HG02938 (cell line): ENCODE measurements at regions not wholly inside any gene's neighbourhood (a gene's known extent, or its start where the extent isn't known, plus 50 kb on each side); places are given as distances from the start of the nearest gene placed in this dataset.

Source experiments
- ATAC-seq: cut with Tn5 transposase; IDR thresholded peaks from one replicate; pipeline ENCODE4 v1.9.1; 2021; ENCODE audit warnings: mild to moderate bottlenecking, moderate library complexity; ENCODE audit not compliant: unreplicated experiment

DNA sequence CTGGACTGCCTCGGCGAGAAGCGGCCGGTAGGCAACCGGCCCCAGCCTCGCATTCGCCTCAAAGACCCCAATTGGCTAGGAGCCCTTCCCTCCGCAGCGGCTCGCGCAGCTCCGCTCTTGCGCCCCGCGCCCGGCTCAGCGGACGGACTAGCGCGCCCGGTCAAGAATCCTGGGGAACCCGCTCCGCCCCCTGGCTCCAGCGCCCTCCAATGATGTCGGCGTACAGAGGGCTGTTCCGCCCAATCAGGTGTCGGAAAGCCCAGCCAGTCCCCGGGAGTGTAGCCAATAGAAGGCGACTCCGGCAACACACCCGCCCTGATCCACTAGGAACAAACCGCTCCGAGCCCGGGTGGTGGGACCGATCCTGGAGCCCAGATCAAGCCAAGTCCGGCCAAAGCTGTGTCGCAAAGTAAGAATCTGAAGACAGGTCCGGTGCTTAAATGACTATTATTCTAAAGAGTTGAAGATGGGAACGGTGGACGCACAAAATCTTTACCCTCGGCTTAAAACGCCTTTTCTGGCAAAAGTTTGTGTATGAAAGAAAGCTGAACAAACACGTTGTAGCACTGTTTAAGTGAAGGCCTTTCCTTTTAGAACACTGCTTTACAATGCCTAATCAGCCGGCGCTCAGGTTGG is 132.2 kb downstream of the OGFRL1 start:
- ATAC-seq = peak; percentile 99

DNA sequence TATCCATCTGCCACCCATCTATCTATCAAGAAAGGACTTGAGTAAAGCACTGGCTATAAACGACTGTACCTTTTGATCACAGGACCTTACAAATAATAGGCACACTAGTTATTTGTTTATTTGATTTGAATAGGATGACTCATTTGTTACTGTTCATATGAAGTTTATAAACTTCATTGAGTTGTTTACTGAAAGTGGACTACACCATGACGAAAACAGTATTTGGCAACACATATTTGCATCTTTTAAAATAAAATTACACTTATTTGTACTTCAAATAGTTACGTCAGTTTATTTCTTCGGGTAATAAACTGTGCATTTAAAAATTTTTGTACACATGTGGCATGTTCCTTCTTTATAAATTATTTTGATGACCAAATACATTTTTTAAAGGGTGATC is 133.0 kb downstream of the OGFRL1 start:
- ATAC-seq = no peak

DNA sequence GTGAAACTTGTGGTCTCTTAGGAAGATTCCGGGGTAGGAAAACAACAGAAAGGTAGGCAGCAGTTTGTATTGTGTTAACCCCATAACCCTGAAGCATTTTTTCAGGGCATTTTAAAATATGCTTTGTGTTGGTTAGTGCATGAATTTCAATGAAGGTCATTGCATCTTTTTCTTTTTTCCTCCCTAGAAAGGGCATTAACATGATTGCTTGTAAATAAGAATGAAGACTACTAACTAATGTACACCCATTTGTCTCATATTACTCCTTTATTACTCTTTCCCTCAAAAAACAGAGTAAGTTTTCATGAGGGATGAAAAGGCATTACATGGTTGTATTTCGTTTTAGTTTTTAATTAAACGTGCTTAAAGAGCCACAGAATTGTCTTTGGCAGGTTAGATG is 141.4 kb downstream of the OGFRL1 start:
- no peak for ATAC-seq

DNA sequence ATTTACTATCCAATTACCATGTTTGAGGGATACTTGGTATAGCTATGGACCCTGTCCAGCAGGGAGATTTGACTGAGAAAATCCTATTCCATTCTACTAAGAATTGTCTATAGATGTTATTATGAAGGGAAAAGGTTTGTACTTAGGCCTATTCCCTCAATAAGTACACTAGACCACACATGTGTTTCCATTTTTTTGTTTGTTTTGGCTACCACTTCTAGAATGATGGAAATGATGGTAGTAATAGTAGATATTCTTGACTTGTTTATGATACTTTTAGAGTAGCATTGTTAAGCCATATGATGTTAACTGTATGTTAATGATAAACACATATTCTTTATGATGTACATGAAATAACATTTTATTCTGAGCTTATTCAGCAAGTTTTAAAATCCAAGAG is 144.8 kb downstream of the OGFRL1 start:
- ATAC-seq = no peak

DNA sequence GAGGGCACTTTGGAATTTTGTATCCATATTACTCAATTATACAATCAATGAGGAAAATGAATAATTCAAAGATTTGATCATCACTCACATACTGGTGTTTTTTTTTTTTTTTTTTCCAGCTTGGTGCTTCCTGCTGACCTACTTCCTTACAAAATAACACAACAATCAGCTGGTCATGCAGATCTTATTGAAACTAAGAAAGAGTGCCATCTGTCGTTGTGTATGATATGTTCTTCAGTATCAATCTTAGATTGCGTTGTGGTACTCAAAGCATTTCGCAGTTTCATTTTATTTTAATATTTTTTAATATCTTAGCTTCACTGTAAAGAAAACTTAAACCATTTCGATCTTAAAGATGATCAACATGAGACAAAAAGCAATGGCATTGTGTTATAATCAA is 155.6 kb downstream of the OGFRL1 start:
- ATAC-seq = no peak

DNA sequence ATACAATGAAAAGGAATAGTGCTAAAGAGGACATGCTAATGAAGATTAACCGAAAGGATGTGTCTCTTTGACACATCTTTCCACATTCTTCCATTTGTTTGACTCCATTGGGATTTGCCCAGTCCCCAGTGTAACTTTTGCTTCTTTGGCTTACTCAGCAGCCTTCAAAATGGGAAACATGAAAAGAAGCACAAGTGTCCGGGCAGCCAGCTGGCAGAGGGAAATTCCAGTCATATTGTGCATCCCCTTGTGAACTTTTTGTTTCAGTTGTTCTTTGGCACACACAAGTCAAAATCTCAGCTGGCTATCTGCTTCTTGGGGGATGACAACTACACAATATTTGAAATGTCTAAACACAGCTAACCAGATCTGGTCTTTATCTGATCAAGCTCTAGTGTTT is 157.4 kb downstream of the OGFRL1 start:
- ATAC-seq = no peak

DNA sequence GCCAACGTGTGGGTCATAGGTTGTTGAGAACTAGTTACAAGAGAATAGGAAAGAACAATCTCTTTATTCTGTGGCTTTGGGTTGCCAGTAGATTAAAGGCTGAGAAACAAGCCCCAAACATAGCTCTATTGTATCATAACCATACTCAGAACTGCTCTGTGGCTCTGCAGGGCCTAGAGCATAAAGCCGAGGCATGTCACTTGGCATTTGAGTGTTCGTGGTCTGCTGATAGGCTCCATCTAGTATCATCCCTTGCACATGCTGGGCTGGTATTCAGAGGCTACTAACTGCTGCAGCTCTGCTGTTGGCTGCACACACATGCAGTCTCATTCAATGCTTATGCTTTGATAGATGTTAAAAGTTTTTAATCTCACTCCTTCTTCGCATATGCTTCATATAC is 157.9 kb downstream of the OGFRL1 start:
- no peak for ATAC-seq

DNA sequence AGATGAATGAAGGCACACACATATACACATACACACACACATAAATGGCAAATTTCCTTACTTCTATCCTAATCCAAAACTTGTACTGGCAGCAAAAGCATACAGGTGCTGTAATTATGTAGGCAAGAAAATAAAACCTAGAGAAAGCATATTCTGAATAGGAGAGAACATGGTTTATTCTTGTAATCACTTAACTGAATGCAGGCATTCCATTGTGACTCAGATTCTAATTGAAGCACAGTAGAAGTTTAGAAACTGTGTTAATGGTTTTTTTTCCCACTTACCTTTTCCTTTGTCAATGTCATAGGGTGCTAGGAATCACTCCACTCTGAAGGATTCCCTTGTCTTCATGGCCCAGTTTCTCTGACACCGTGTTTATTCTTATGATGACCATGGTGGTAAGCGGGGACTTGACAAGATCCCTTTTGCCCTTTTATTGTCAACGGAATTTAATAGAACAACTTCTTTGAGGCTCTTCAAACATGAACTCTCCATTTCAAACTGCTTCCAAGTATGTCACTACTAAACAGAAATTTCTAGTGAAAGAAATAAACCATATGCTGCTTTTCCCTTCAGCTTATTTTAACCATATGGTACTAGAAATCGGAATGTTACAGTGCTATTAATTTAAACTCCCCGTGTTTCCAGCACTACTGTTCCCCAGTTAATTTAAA is 164.2 kb downstream of the OGFRL1 start:
- no peak for ATAC-seq

DNA sequence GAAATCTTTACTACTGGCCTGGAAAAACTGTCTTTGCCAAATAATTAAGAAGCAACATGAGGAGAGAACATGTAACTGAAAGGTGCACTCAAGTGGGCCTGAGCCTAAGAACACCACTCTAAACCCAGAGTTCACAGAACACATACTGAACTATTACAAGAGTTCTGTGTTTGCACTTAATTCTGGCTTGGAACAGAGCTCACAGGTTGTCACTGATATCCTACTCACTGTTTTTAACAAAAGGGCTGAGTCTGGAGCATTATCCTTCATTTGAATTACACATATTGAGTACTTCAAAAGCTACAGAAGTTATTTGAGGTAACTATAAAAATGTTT is 164.7 kb downstream of the OGFRL1 start:
- ATAC-seq = no peak

DNA sequence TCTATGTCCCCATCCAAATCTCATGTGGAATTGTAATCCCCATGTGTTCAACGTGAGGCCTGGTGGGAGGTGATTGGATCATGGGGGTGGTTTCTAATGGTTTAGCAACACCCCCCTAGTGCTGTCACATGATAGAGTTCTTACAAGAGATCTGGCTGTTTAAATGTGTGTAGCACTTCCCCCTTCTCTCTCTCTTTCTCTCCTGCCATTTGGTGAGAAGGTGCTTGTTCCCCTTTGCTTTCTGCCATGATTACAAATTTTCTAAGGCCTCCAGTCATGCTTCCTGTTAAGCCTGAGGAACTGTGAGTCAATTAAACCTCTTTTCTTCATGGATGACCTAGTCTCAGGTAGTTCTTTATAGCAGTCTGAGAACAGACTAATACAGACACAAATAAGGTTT is 165.4 kb downstream of the OGFRL1 start:
- ATAC-seq = no peak

DNA sequence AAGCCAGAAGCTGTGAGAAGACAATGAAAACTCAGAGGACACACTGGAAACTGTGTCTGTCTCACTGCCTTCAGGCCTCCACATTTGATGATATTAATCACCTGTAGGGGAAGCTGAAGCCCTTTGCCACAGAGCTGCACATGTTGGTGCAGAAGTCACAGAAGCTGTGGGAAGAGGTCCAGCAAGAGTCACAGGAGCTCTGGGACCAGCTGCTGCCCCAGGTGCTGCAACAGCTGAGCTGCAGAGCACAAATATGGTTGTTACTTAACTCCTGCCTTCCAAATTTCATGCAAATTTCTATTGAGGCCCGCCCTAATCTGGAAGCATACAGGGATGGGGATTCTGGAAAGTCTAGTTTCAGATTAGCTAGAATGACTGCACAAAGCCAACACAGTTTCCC is 169.3 kb downstream of the OGFRL1 start:
- no peak for ATAC-seq

DNA sequence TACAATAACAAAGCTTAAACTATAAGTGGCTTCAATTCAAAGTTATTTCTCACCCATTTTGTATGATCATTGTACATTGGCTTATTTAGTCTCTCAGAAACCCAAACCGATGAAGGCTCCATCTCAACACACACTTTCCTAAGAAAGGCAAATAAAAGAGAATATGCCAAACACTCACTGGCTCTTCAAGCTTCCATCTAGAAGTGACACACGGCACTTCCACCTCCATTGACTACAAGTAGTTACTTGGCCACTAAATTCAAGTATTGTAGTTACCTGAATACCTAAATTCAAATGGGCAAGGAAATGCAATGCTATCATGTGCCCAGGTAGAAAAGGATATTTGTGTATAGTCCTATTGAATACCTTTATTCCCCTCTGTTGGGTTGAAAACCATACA is 170.6 kb downstream of the OGFRL1 start:
- no peak for ATAC-seq

DNA sequence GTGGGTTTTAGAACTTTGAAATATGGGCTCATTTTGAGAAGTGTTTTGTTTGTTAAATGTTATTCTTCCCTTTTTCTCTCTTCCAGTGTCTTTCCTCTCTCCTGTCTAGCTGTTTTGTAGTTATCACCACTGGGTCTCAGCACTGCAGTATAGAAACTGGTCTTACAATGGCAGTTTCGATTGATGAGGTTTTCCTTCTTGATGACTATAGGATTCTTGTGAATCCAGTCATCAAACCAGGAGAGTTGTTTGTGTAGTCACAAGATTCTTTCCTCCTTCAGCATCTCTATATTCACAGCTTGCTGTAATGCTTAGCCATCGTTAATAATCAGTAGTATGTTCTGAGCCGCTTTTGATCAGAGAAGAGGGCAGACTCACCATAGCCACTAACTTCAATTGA is 172.3 kb downstream of the OGFRL1 start:
- ATAC-seq = no peak

DNA sequence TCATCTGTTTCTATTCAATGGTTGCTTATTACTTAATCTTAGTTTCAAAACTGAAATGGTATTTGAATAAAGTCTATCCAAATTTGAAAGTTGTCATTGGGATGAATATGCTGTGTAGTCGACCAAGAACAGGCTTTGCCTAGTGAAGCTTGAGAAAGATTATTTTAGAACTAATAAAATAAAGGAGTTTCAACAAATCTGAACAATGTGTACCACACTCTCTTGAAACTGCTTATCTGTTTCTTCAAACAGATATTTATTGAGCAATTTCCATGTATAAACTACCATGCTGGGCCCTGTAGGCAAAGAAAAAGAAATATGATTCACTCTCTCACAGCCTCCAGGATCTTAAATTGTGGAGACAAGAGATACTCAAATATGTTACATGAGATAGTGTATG is 174.4 kb downstream of the OGFRL1 start:
- no peak for ATAC-seq

DNA sequence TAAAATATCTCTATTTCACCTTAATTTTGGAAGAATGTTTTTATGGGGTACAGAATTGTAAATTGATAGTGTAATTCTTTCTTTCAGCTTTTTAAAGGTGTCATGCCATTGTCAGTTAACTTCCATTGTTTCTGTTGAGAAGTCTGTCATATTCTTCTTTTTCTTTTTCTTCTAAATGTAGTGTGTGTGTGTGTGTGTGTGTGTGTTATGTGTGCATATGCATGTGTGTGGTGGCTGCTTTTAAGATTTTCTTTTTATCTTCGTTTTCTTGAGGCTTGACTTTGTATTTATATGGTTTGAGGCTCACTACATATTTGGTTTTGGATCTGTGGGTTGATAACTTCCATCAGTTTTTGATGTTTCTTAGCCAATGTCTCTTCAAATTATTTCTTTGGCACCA is 176.5 kb downstream of the OGFRL1 start:
- no peak for ATAC-seq

DNA sequence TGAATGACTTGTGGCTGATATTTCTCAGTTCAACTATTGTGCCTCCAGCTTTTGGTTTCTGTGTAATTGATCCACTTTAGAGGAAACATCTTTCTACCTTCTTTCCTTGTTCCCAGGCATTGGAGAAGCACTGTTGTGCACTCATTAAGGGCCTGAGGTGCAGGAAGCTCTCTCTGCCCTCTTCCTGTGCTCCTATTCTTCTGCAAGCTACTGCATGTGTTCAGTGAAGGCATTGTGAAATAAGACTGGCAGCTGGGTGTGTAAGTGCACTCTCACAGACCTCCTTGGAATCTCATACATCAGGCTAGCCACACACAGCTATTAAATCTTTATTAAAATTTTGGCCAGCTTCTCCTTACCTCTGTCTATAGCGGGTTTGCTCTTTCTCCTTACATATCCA is 177.8 kb downstream of the OGFRL1 start:
- ATAC-seq = no peak

DNA sequence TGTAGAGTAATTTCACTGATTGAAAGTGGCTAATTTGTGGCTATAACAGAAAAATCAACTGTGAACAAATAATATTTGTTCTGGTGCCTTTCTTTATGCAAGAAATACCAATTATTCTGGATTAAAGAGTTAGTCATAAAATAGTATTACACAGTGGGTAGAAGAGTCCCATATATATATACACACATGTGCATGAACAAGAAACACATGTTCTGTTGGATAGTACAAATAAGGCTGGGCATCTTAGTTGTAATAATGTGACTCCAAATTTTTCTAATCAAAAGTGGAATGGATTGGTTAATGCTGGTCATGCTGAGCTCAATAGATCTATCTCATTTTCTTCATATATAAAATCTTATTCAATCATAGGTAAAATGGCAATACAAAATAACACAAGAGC is 179.4 kb downstream of the OGFRL1 start:
- ATAC-seq = no peak

DNA sequence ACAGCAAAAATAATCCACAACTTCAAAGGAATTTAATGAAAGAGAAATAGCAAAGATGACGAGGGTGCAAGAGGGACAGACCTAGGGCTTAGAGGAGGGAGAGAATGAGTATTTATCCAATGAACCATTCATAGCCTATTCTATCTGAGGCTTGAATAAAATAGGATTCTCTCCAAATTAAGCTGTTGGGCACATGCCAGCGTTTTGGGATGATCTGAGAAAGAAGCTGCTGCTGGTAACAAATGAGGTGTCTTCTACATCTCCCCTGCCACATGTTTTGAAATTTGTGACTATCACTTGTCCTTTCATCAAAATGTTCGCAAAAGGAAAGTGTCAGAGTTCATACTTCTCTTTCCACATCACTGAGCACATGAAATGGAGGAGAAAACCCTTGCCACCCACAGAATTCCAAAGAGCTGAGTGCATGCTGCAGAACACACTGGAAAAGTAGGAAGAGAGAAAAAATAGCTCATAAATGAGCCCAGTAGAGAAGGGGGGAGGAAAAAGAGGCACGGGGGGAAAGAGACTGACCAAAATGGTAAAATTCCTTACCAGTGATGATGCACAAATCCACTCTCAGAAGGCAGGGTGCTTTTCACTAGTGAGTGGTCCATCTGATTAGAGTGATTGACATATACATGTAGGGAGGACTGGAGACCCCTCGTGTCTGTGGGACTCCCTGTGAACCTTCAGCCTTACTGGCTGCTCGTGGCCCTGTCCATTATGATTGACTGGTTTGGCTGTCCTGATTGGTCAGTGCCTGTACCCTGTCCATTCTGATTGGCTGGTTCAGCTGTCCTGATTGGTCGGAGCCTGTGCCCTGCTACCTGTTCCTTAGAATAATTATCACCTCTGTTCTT is 180.5 kb downstream of the OGFRL1 start:
- ATAC-seq = no peak

DNA sequence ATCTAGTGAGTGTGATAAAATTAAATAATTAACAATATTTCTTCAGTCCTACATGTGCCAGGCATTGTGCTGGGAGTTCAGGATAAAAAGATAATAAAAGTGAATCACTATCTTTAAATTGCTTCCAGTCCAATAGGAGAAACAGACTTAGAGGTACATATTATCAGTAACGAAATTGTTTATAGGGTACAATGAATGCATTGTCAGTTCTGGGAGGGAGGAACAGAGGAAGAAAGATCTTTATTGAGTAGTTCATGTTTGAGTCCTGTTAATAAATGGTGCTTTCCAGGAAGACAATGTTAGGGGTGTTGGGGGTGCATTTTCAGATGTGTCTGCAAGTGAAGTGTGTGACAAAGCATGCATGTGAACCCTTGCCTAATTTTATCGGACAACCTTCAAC is 183.1 kb downstream of the OGFRL1 start:
- ATAC-seq = no peak

DNA sequence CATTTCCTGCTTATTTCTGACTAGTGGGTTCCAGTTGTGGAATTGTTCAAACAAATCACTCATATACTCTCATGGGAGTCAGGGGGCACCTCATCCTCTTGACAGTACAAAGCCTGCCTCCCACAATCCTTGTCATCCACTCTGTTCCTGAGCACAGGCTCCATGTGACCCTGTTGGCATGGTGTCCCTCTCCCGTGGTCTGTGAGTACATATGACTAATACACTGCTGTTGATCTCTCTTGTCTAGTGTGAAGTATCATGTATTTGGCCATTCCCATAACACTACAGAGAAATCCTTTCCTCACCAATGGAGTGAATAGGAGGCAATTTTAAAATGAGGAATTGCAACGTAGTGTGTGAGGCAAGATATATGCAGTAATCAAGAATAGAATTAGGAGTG is 185.3 kb downstream of the OGFRL1 start:
- no peak for ATAC-seq

DNA sequence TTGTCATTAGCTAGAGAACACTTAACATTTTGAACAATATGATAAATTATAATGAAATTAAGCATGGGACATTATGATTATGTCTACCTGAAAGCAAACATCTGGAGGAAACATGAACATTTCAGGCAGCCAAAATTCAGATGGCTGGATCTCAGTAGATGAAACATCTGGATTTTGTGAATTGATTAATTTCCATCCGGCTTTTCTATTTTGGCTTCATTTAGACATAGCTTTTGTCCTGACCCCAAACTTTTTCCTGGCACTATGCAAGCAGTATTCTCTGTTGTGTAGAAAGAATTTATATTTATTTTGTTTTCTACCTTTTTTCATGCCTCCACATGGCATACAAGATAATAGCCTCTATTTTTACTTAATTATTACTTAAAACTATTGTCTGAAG is 186.3 kb downstream of the OGFRL1 start:
- ATAC-seq = no peak

DNA sequence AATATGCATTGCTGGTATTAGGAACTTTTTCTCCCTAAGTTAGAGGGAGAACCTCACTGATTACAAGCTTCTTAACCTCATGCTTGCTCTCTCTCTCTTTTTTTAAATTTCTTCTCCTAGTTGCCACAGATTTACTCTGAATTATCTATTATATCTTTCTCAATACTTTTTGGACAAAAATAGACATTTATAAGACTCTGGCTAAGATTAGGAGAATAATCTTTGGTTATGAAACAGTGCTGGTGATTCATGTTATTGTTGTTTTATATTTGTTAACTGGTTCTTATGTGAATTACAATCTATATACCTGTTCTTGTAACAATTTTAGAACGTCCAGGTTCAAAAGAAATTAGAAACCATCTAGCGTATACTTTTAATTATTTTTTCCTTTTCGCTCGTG is 187.8 kb downstream of the OGFRL1 start:
- ATAC-seq = no peak
